ENCODE measurements at regions not wholly inside any gene's neighbourhood (a gene's known extent, or its start where the extent isn't known, plus 50 kb on each side); places are given as distances from the start of the nearest gene placed in this dataset.

GRCh38 chr3:150165396-150166094 lies 194.8 kb upstream of the PFN2 start:
- no peak overlapping the region for H3K27ac Mint-ChIP-seq
- DNase-seq (ENCODE audit: low spot score): no peak
- peaks cover 4% of the 10 kb centered on the region for H3K27me3 Mint-ChIP-seq (ENCODE audit: insufficient read depth)
- H3K36me3 Mint-ChIP-seq (ENCODE audit: low read depth): no peaks in the 10 kb centered on the region
- H3K4me1 Mint-ChIP-seq (ENCODE audit: low read depth): no peaks in the 10 kb centered on the region
- no peaks in the 10 kb centered on the region for H3K9me3 Mint-ChIP-seq
- no peak overlapping the region for H3K4me3 Mint-ChIP-seq
- intact Hi-C loops (cut with micrococcal nuclease): no loop called here

GRCh38 chr3:150161011-150161410 lies 190.3 kb upstream of the PFN2 start:
- intact Hi-C loops (cut with micrococcal nuclease): no loop called here
- no peak overlapping the region for H3K4me3 Mint-ChIP-seq
- H3K27me3 Mint-ChIP-seq (ENCODE audit: insufficient read depth): peaks cover 9% of the 10 kb centered on the region
- DNase-seq (ENCODE audit: low spot score): no peak
- H3K9me3 Mint-ChIP-seq: no peaks in the 10 kb centered on the region
- H3K4me1 Mint-ChIP-seq (ENCODE audit: low read depth): no peaks in the 10 kb centered on the region
- H3K27ac Mint-ChIP-seq: no peak overlapping the region
- H3K36me3 Mint-ChIP-seq (ENCODE audit: low read depth): no peaks in the 10 kb centered on the region

- no peak overlapping the region for H3K27ac Mint-ChIP-seq
- no peaks in the 10 kb centered on the region for H3K36me3 Mint-ChIP-seq (ENCODE audit: low read depth)
- no peaks in the 10 kb centered on the region for H3K9me3 Mint-ChIP-seq
- no peak for DNase-seq (ENCODE audit: low spot score)
- H3K27me3 Mint-ChIP-seq (ENCODE audit: insufficient read depth): peaks cover 11% of the 10 kb centered on the region
- no peak overlapping the region for H3K4me3 Mint-ChIP-seq
- intact Hi-C loops (cut with micrococcal nuclease): no loop called here
- H3K4me1 Mint-ChIP-seq (ENCODE audit: low read depth): no peaks in the 10 kb centered on the region
Observed at GRCh38 chr3:150158943-150159625, 188.4 kb upstream of the PFN2 start.

- intact Hi-C loops (cut with micrococcal nuclease): no loop called here
- H3K36me3 Mint-ChIP-seq (ENCODE audit: low read depth): no peaks in the 10 kb centered on the region
- H3K4me1 Mint-ChIP-seq (ENCODE audit: low read depth): no peaks in the 10 kb centered on the region
- H3K4me3 Mint-ChIP-seq: no peak overlapping the region
- peaks cover 10% of the 10 kb centered on the region for H3K27me3 Mint-ChIP-seq (ENCODE audit: insufficient read depth)
- DNase-seq (ENCODE audit: low spot score): no peak
- no peaks in the 10 kb centered on the region for H3K9me3 Mint-ChIP-seq
- H3K27ac Mint-ChIP-seq: no peak overlapping the region
Observed at GRCh38 chr3:150152567-150152966, 181.9 kb upstream of the PFN2 start.

- Mint-ChIP-seq H3K36me3 (ENCODE audit: low read depth) (no peaks in the 10 kb centered on the region), H3K4me3 (no peak overlapping the region), H3K9me3 (no peaks in the 10 kb centered on the region), H3K27ac (no peak overlapping the region), H3K27me3 (ENCODE audit: insufficient read depth) (peaks cover 8% of the 10 kb centered on the region), H3K4me1 (ENCODE audit: low read depth) (no peaks in the 10 kb centered on the region)
- DNase-seq (ENCODE audit: low spot score): no peak
- intact Hi-C loops (cut with micrococcal nuclease): no loop called here
Observed at GRCh38 chr3:150150633-150151032, 179.9 kb upstream of the PFN2 start.

- no peaks in the 10 kb centered on the region for H3K9me3 Mint-ChIP-seq
- peaks cover 6% of the 10 kb centered on the region for H3K27me3 Mint-ChIP-seq (ENCODE audit: insufficient read depth)
- H3K4me1 Mint-ChIP-seq (ENCODE audit: low read depth): no peaks in the 10 kb centered on the region
- no peak for DNase-seq (ENCODE audit: low spot score)
- intact Hi-C loops (cut with micrococcal nuclease): no loop called here
- H3K4me3 Mint-ChIP-seq: no peak overlapping the region
- no peak overlapping the region for H3K27ac Mint-ChIP-seq
- no peaks in the 10 kb centered on the region for H3K36me3 Mint-ChIP-seq (ENCODE audit: low read depth)
Observed at GRCh38 chr3:150149651-150150051, 179.0 kb upstream of the PFN2 start.

- Mint-ChIP-seq H3K4me1 (ENCODE audit: low read depth) (no peaks in the 10 kb centered on the region), H3K9me3 (no peaks in the 10 kb centered on the region), H3K27me3 (ENCODE audit: insufficient read depth) (peaks cover 6% of the 10 kb centered on the region), H3K36me3 (ENCODE audit: low read depth) (no peaks in the 10 kb centered on the region), H3K4me3 (no peak overlapping the region), H3K27ac (no peak overlapping the region)
- intact Hi-C loops (cut with micrococcal nuclease): no loop called here
- no peak for DNase-seq (ENCODE audit: low spot score)
Observed at GRCh38 chr3:150148227-150148626, 177.5 kb upstream of the PFN2 start.

GRCh38 chr3:150147776-150148175 lies 177.1 kb upstream of the PFN2 start:
- Mint-ChIP-seq H3K27me3 (ENCODE audit: insufficient read depth) (peaks cover 6% of the 10 kb centered on the region), H3K36me3 (ENCODE audit: low read depth) (no peaks in the 10 kb centered on the region), H3K4me3 (no peak overlapping the region), H3K9me3 (no peaks in the 10 kb centered on the region), H3K27ac (no peak overlapping the region), H3K4me1 (ENCODE audit: low read depth) (no peaks in the 10 kb centered on the region)
- intact Hi-C loops (cut with micrococcal nuclease): no loop called here
- DNase-seq (ENCODE audit: low spot score): no peak

- intact Hi-C loops (cut with micrococcal nuclease): no loop called here
- no peaks in the 10 kb centered on the region for H3K4me1 Mint-ChIP-seq (ENCODE audit: low read depth)
- no peak for DNase-seq (ENCODE audit: low spot score)
- H3K4me3 Mint-ChIP-seq: no peak overlapping the region
- H3K27ac Mint-ChIP-seq: no peak overlapping the region
- no peaks in the 10 kb centered on the region for H3K36me3 Mint-ChIP-seq (ENCODE audit: low read depth)
- H3K9me3 Mint-ChIP-seq: no peaks in the 10 kb centered on the region
- H3K27me3 Mint-ChIP-seq (ENCODE audit: insufficient read depth): peaks cover 6% of the 10 kb centered on the region
Observed at GRCh38 chr3:150146991-150147761, 176.5 kb upstream of the PFN2 start.

GRCh38 chr3:150145659-150146058 lies 175.0 kb upstream of the PFN2 start:
- no peak overlapping the region for H3K4me3 Mint-ChIP-seq
- intact Hi-C loops (cut with micrococcal nuclease): no loop called here
- no peaks in the 10 kb centered on the region for H3K36me3 Mint-ChIP-seq (ENCODE audit: low read depth)
- no peaks in the 10 kb centered on the region for H3K9me3 Mint-ChIP-seq
- no peak overlapping the region for H3K27ac Mint-ChIP-seq
- no peaks in the 10 kb centered on the region for H3K4me1 Mint-ChIP-seq (ENCODE audit: low read depth)
- H3K27me3 Mint-ChIP-seq (ENCODE audit: insufficient read depth): no peaks in the 10 kb centered on the region
- no peak for DNase-seq (ENCODE audit: low spot score)

GRCh38 chr3:150144191-150144708 lies 173.6 kb upstream of the PFN2 start:
- no peaks in the 10 kb centered on the region for H3K4me1 Mint-ChIP-seq (ENCODE audit: low read depth)
- no peaks in the 10 kb centered on the region for H3K27me3 Mint-ChIP-seq (ENCODE audit: insufficient read depth)
- DNase-seq (ENCODE audit: low spot score): no peak
- H3K36me3 Mint-ChIP-seq (ENCODE audit: low read depth): no peaks in the 10 kb centered on the region
- H3K4me3 Mint-ChIP-seq: no peak overlapping the region
- H3K27ac Mint-ChIP-seq: no peak overlapping the region
- no peaks in the 10 kb centered on the region for H3K9me3 Mint-ChIP-seq
- intact Hi-C loops (cut with micrococcal nuclease): no loop called here

GRCh38 chr3:150142936-150143335 lies 172.2 kb upstream of the PFN2 start:
- intact Hi-C loops (cut with micrococcal nuclease): no loop called here
- Mint-ChIP-seq H3K27me3 (ENCODE audit: insufficient read depth) (no peaks in the 10 kb centered on the region), H3K36me3 (ENCODE audit: low read depth) (no peaks in the 10 kb centered on the region), H3K27ac (no peak overlapping the region), H3K9me3 (no peaks in the 10 kb centered on the region), H3K4me3 (no peak overlapping the region), H3K4me1 (ENCODE audit: low read depth) (no peaks in the 10 kb centered on the region)
- no peak for DNase-seq (ENCODE audit: low spot score)

GRCh38 chr3:150141790-150142326 lies 171.2 kb upstream of the PFN2 start:
- no peaks in the 10 kb centered on the region for H3K36me3 Mint-ChIP-seq (ENCODE audit: low read depth)
- no peak overlapping the region for H3K4me3 Mint-ChIP-seq
- H3K9me3 Mint-ChIP-seq: no peaks in the 10 kb centered on the region
- no peak overlapping the region for H3K27ac Mint-ChIP-seq
- H3K4me1 Mint-ChIP-seq (ENCODE audit: low read depth): no peaks in the 10 kb centered on the region
- no peaks in the 10 kb centered on the region for H3K27me3 Mint-ChIP-seq (ENCODE audit: insufficient read depth)
- intact Hi-C loops (cut with micrococcal nuclease): no loop called here
- no peak for DNase-seq (ENCODE audit: low spot score)
